ENCODE measurements at regions not wholly inside any gene's neighbourhood (a gene's known extent, or its start where the extent isn't known, plus 50 kb on each side); places are given as distances from the start of the nearest gene placed in this dataset.
"Not testable (repeated sequence)": the region's sequence is repeated elsewhere in the genome, so short reads cannot be mapped to it uniquely, and the experiment has no call there.

- DNase-seq: no peak
Observed at GRCh38 chr5:120152931-120153330, 311.2 kb upstream of the PRR16 start.

DNA sequence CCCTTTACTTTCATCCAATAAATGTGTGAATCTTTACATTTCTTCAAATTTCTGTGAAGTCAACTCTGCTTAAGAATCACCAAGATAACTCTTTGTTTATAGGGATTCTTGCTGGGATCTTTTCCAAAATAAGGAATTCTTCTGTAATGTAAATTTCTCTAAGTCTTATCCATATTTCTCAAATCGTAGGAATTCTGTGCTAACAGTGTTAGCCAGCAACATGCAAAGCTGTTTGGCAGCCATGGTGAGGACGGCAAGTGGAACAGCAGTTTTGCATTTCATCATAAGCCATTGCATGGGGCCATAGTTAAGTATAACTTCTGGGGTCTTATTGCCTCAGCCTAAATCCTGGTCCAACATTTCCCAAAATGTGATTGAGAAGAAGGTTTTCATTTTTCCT, 310.5 kb upstream of the PRR16 start:
- DNase-seq: no peak

- no peak for DNase-seq
Observed at GRCh38 chr5:120155873-120156272, 308.2 kb upstream of the PRR16 start.

GRCh38 chr5:120158211-120158610, 305.9 kb upstream of the PRR16 start:
- DNase-seq: no peak

GRCh38 chr5:120159155-120159554, 304.9 kb upstream of the PRR16 start:
- DNase-seq: no peak

DNA sequence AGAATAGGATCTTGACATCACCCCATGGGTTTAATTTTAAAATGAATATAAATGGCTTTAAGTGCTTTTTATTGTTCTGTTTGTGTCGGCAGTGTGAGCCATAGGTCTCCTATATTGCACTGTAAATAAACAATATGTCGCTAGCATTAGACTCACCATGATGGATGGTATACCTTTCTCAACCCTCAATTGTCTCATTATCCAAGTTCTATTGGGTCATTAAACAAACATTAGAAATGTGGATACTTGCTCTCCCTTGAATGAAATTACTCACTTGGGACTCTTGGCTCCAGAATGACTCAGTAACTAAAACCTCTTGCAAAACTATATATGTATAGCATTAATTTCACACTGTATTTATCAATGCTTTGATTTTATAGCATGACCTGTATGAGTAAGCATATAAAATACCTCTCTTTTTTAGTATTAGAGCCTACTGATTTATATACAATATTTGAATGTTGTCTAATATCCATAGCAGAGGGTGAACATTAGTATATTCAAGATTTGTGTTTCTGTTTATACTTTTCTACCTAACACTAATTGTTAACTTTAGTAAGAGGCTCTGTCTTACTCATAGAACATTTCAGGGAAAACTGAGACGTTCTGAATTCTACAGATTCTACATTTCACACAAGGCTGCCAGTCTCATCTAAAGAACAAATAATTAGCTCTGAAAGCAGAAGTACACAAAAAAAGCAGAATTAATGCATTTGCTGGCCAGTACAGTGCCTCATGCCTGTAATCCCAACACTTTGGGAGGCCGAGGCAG, 303.8 kb upstream of the PRR16 start:
- DNase-seq: no peak

DNA sequence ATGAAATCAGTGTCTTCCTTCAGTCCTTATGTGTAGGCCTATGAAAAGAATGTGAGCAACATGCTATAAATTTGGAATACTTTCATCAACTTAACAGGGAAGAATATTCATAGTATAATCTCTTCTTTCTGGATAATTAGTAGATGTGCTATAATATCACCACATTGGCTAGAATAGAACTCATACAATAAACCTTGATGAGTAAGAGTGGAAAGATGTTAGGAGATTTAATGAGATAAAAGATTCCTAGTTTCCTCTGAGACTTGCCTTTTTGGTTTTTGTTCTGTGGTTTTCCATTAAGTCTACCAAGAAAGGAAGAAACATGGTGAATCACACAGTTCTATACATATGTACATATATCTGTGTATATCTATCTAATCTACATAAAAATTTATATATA, 301.8 kb upstream of the PRR16 start:
- DNase-seq: no peak

DNA sequence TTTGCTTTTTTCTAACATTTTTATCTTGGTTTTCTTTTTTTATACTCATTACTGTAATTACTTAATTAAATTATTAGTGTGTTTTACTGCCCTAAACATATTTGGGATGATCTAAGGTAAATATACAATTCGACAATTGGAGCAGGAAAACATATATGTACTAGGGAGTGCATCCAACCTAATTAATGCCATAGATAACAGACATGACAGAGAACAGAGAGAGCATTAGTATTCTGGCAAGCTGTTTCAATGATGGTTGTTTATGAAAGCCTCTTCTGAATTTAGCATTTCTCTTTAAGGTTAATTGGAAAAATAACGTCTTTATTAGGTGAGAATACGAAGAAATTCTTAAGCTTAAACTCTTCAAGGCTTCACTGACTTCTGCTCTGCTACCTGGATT, 300.1 kb upstream of the PRR16 start:
- DNase-seq: no peak

GRCh38 chr5:120164986-120165385, 299.1 kb upstream of the PRR16 start:
- no peak for DNase-seq

- DNase-seq: no peak
Observed at GRCh38 chr5:120173125-120173524, 291.0 kb upstream of the PRR16 start.

- DNase-seq: no peak
Observed at GRCh38 chr5:120174089-120174488, 290.0 kb upstream of the PRR16 start.

DNA sequence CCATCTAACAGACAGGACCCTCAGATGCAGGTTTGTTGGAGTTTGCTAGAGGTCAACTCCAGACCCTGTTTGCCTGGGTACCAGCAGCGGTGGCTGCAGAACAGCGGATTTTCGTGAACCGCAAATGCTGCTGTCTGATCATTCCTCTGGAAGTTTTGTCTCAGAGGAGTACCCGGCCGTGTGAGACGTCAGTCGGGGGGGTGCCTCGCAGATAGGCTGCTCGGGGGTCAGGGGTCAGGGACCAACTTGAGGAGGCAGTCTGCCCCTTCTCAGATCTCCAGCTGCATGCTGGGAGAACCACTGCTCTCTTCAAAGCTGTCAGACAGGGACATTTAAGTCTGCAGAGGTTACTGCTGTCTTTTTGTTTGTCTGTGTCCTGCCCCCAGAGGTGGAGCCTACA, 282.9 kb upstream of the PRR16 start:
- not testable (repeated sequence) for DNase-seq

DNA sequence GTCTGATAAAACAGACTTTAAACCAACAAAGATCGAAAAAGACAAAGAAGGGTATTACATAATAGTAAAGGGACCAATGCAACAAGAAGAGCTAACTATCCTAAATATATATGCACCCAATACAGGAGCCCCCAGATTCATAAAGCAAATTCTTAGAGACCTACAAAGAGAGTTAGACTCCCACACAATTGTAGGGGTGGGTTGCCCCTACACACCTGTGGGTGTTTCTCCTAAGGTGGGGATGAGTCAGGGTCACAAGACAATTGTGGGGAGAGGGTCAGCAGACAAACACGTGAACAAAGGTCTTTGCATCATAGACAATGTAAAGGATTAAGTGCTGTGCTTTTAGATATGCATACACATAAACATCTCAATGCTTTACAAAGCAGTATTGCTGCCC, 269.4 kb upstream of the PRR16 start:
- DNase-seq: not testable (repeated sequence)

DNA sequence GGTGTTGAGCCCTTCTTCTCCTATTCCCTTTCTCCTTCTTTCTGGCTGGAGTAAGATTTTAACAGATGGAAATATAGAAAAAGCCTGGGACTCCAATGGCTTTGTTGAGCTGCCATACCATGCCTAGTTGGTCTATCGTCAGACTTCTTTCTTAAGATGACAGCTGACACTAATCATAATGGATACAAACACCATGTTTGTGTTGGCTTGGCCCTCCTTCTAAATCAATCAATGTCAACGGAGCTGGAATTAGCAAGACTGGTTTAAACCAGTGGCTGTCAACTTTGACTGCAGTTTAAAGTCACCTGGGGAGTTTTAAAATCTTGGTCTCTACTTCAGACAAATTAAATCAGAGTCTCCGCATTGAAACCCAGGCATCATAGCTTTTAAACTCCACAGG, 264.5 kb upstream of the PRR16 start:
- no peak for DNase-seq

- DNase-seq: no peak
Observed at GRCh38 chr5:120207129-120207528, 257.0 kb upstream of the PRR16 start.

DNA sequence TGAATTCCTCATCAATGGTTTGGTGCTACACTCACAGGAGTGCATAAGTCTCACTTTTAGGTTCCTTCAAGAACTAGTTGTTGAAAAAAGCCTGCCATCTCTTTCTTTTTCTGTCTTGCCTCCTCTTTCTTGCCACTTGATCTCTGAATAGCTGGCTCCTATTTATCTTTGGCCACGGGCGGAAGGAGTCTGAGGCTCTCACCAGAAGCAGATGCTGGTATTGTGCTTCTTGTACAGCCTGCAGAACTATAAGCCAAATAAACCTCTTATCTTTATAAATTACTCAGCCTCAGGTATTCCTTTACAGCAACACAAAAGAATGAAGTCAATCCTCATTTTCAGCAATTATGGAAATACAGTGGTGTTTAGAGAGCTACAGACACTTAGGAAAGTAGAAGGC, 247.1 kb upstream of the PRR16 start:
- DNase-seq: no peak

- no peak for DNase-seq
Observed at GRCh38 chr5:120219988-120220387, 244.1 kb upstream of the PRR16 start.

GRCh38 chr5:120225524-120225923, 238.6 kb upstream of the PRR16 start:
- no peak for DNase-seq

GRCh38 chr5:120228262-120229031, 235.7 kb upstream of the PRR16 start:
- peak; percentile 3 for DNase-seq

GRCh38 chr5:120229036-120229435, 235.1 kb upstream of the PRR16 start:
- DNase-seq: no peak

DNA sequence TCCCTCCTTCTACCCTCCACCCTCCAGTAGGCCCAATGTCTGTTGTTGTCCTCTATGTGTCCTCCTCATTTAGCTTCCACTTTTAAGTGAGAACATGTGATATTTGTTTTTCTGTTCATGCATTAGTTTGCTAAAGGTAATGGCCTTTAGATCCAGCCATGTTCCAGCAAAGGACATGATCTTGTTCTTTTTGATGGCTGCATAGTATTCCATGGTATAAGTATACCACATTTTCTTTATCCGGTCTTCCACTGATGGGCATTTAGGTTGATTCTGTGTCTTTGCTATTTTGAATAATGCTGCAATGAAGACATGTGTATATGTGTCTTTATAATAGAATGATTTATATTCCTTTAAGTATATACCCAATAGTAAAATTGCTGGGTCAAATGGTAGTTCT, 232.5 kb upstream of the PRR16 start:
- no peak for DNase-seq

- no peak for DNase-seq
Observed at GRCh38 chr5:120236360-120236759, 227.7 kb upstream of the PRR16 start.

GRCh38 chr5:120239086-120239485, 225.0 kb upstream of the PRR16 start:
- DNase-seq: no peak

DNA sequence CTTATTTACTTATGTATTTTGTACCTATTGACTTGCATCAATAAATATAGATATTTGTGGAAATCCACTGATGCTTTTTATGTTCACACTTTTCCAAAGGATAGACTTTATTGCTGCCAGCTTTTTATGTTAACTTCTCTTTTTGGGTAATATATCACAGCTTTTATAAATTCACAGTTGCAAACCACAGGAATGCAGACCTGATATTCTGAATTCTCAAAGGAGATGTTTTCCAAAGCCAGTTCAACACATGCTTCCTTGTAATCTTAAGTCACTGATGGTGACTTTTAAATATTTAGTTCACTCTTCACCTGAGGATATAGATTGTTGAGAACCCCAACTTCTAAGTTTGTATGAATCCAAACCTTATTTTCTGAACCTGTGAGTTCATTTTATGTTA, 223.4 kb upstream of the PRR16 start:
- no peak for DNase-seq

- no peak for DNase-seq
Observed at GRCh38 chr5:120241400-120241799, 222.7 kb upstream of the PRR16 start.
